Lung (tissue), 11 donors: ENCODE measurements at regions not wholly inside any gene's neighbourhood (a gene's known extent, or its start where the extent isn't known, plus 50 kb on each side); places are given as distances from the start of the nearest gene placed in this dataset.
"Not testable (repeated sequence)": the region's sequence is repeated elsewhere in the genome, so short reads cannot be mapped to it uniquely, and the experiment has no call there.

ENCODE experiments used
- ATAC-seq: fragments of 200-7000 bp; cut with Tn5 transposase; one replicate; pipeline ENCODE4 v1.9.1; 2020; ENCODE audit warnings: moderate number of reproducible peaks; ENCODE audit not compliant: insufficient read depth, low FRiP score
- DNase-seq, 3 donors: peaks; one replicate each; pipeline ENCODE4 v3.0.0-alpha.2; 2013 to 2017
- H3K27ac ChIP-seq, 2 donors: one replicate each; pipeline ENCODE4 v1.5.1; 2013; ENCODE audit warnings: mild to moderate bottlenecking in 2 of 2, moderate library complexity in 2 of 2, control low read depth in 1 of 2, inconsistent platforms in 1 of 2, low read depth in 1 of 2, low read length in 1 of 2
- H3K27me3 ChIP-seq, 3 donors: one replicate each; pipeline ENCODE4 v1.5.1; 2013; ENCODE audit warnings: low read length in 2 of 3; ENCODE audit not compliant: control insufficient read depth in 3 of 3, insufficient read depth in 3 of 3
- H3K36me3 ChIP-seq, 4 donors: one replicate each; pipeline ENCODE4 v1.5.1; 2013; ENCODE audit warnings: low read length in 4 of 4, mild to moderate bottlenecking in 1 of 4, moderate library complexity in 1 of 4; ENCODE audit not compliant: control insufficient read depth in 4 of 4, insufficient read depth in 4 of 4
- H3K4me1 ChIP-seq, 5 donors: one replicate each; pipeline ENCODE4 v1.5.1; 2013; ENCODE audit warnings: low read length in 5 of 5, mild to moderate bottlenecking in 2 of 5, moderate library complexity in 1 of 5; ENCODE audit not compliant: control insufficient read depth in 5 of 5, insufficient read depth in 5 of 5
- H3K4me3 ChIP-seq: one replicate; pipeline ENCODE4 v1.5.1; 2013; ENCODE audit warnings: mild to moderate bottlenecking, control low read depth, moderate library complexity
- H3K9ac ChIP-seq, 2 donors: one replicate each; pipeline ENCODE4 v1.5.1; 2013; ENCODE audit warnings: low read length in 2 of 2, control low read depth in 1 of 2; ENCODE audit not compliant: insufficient read depth in 1 of 2
- H3K9me3 ChIP-seq, 4 donors: one replicate each; pipeline ENCODE4 v1.5.1; 2013; ENCODE audit warnings: low read length in 3 of 4, mild to moderate bottlenecking in 1 of 4, moderate library complexity in 1 of 4; ENCODE audit not compliant: control insufficient read depth in 4 of 4, insufficient read depth in 3 of 4
- CTCF ChIP-seq: IDR thresholded peaks from 2 replicates; pipeline ENCODE4 v1.5.1; 2012; ENCODE audit warnings: mild to moderate bottlenecking; ENCODE audit errors: control extremely low read depth, extremely low read depth
- WGBS, 2 donors: extraction: QIAGEN DNeasy Blood & Tissue Kit; methylation state at CpG; one replicate each; pipeline ENCODE4 v1.1.7; 2013; 5-methylcytosine and 5-hydroxymethylcytosine counted together
- donor health status: control.
- donor health status: control.
- donor health status: Bipolar disorder and iron deficiency.
- donor health status: healthy.
- donor health status: DM: yes; HTN: yes; CAD: no.

- H3K27ac ChIP-seq: no peak overlapping the region
- H3K4me3 ChIP-seq: no peak overlapping the region
- H3K27me3 ChIP-seq: no peaks in the 10 kb centered on the region
- H3K9me3 ChIP-seq: no peaks in the 10 kb centered on the region
- H3K4me1 ChIP-seq: no peaks in the 10 kb centered on the region
- WGBS, 2 donors: 81% methylated on average over 8 of the region's 8 CpGs
- DNase-seq (no peak), ATAC-seq (no peak)
- H3K36me3 ChIP-seq: no peaks in the 10 kb centered on the region
- no peak overlapping the region for H3K9ac ChIP-seq
- no peak for TF ChIP-seq CTCF
Measured at GRCh38 chr7:52547308-52547910, 488.0 kb upstream of the POM121L12 start.

- H3K9me3 ChIP-seq, ATAC-seq, H3K36me3 ChIP-seq, H3K4me3 ChIP-seq, H3K27me3 ChIP-seq, H3K27ac ChIP-seq, H3K4me1 ChIP-seq, H3K9ac ChIP-seq: not testable (repeated sequence)
- DNase-seq: peak in 1 of 3 donors; percentile 1
- WGBS, 2 donors: 41 to 73% methylated on average over 5 of the region's 5 CpGs
Measured at GRCh38 chr7:52541198-52541765, 494.2 kb upstream of the POM121L12 start.

- Histone ChIP-seq H3K27ac (no peak overlapping the region), H3K4me3 (no peak overlapping the region), H3K9me3 (no peaks in the 10 kb centered on the region), H3K9ac (no peak overlapping the region), H3K36me3 (no peaks in the 10 kb centered on the region), H3K4me1 (no peaks in the 10 kb centered on the region), H3K27me3 (no peaks in the 10 kb centered on the region)
- ATAC-seq (no peak), DNase-seq (no peak)
- no peak for TF ChIP-seq CTCF
- WGBS, 2 donors: 41 to 68% methylated on average over 2 of the region's 2 CpGs
Measured at GRCh38 chr7:52540041-52540440, 495.4 kb upstream of the POM121L12 start.

GRCh38 chr7:52539414-52539813 lies 496.0 kb upstream of the POM121L12 start:
- no peak for TF ChIP-seq CTCF
- H3K9ac ChIP-seq: no peak overlapping the region
- no peaks in the 10 kb centered on the region for H3K4me1 ChIP-seq
- 70 to 77% methylated on average over 3 of the region's 3 CpGs for WGBS, 2 donors
- H3K4me3 ChIP-seq: no peak overlapping the region
- no peaks in the 10 kb centered on the region for H3K36me3 ChIP-seq
- DNase-seq: no peak
- H3K27ac ChIP-seq: no peak overlapping the region
- no peak for ATAC-seq
- H3K27me3 ChIP-seq: no peaks in the 10 kb centered on the region
- H3K9me3 ChIP-seq: no peaks in the 10 kb centered on the region
